Endothelial cell of umbilical vein (primary cell): ENCODE measurements at regions not wholly inside any gene's neighbourhood (a gene's known extent, or its start where the extent isn't known, plus 50 kb on each side); places are given as distances from the start of the nearest gene placed in this dataset.

Source experiments
- BruUV-seq: library from RNA; stranded (reverse); fragments of 400-500 nt; replicated peaks from 2 replicates; lab custom pipeline; 2021; lab: Mats Ljungman, UMichigan
- CTCF ChIA-PET: fragments of 300-600, 350-600 bp; sonication (Branson Sonifier 250); formaldehyde crosslinking; loops from one replicate; lab custom pipeline; 2021; ENCODE audit warnings: antibody characterized with exemption, inconsistent platforms; lab: Charles Lee
- POLR2A ChIA-PET: fragments of 300-600, 350-600 bp; sonication (Branson Sonifier 250); formaldehyde crosslinking; loops from one replicate; lab custom pipeline; 2021; ENCODE audit warnings: antibody characterized with exemption, inconsistent platforms; lab: Charles Lee
- DNase-seq: peaks from one replicate; pipeline ENCODE4 v3.0.0-alpha.2; 2011; ENCODE audit warnings: low read depth, low spot score
- FAIRE-seq: peaks from 2 replicates; lab custom pipeline; 2011; peaks lifted over from hg19 to GRCh38; lab: Jason Lieb, UNC
- H2AFZ ChIP-seq: 2 replicates; pipeline ENCODE4 v1.6.0; 2012; ENCODE audit warnings: low read depth, low read length, control low read depth, inconsistent platforms
- H3K27ac ChIP-seq: 2 replicates; pipeline ENCODE4 v1.5.1; 2011; ENCODE audit warnings: low read depth, mild to moderate bottlenecking, control low read depth, low read length, moderate library complexity; ENCODE audit not compliant: insufficient read depth
- H3K27me3 ChIP-seq, 2 experiments: 2 replicates each; pipeline versions ENCODE4 v1.6.0 to v1.6.1; 2011; ENCODE audit warnings: low read length in 2 of 2, mixed read lengths in 1 of 2; ENCODE audit not compliant: control insufficient read depth in 2 of 2, insufficient read depth in 2 of 2
- H3K36me3 ChIP-seq, 2 experiments: 2 replicates in 1 of 2; 3 replicates in 1 of 2; pipeline ENCODE4 v1.5.1; 2011; ENCODE audit warnings: low read length in 2 of 2, mild to moderate bottlenecking in 1 of 2, moderate library complexity in 1 of 2; ENCODE audit not compliant: control insufficient read depth in 2 of 2, insufficient read depth in 2 of 2; ENCODE audit errors: extremely low read depth in 1 of 2
- H3K4me1 ChIP-seq: 3 replicates; pipeline ENCODE4 v1.5.1; 2011; ENCODE audit warnings: mild to moderate bottlenecking, low read length; ENCODE audit not compliant: control insufficient read depth, insufficient read depth; ENCODE audit errors: extremely low read depth
- H3K4me2 ChIP-seq: 2 replicates; pipeline ENCODE4 v1.6.1; 2011; ENCODE audit warnings: low read length, control low read depth, mixed read lengths; ENCODE audit not compliant: insufficient read depth
- H3K4me3 ChIP-seq, 3 experiments: fragments of 200-600 bp in 1 of 3; sonication (generic), shearing (Covaris generic) in 1 of 3; replicated peaks in 1 of 3; 2 replicates each; pipeline ENCODE4 v1.5.1; 2011 to 2016; ENCODE audit warnings: control low read depth in 3 of 3, low read length in 3 of 3, mild to moderate bottlenecking in 2 of 3, inconsistent platforms in 1 of 3, low read depth in 1 of 3, moderate library complexity in 1 of 3; ENCODE audit not compliant: insufficient read depth in 1 of 3
- H3K79me2 ChIP-seq: 2 replicates; pipeline ENCODE4 v1.6.0; 2012; ENCODE audit warnings: low read length, inconsistent platforms; ENCODE audit not compliant: control insufficient read depth, insufficient read depth
- H3K9ac ChIP-seq: replicated peaks from 2 replicates; pipeline ENCODE3; 2011; ENCODE audit warnings: low read length, control low read depth; ENCODE audit not compliant: insufficient read depth; ENCODE audit errors: extremely low read depth
- H3K9me1 ChIP-seq: replicated peaks from 3 replicates; pipeline ENCODE4 v1.6.0; 2011; ENCODE audit warnings: mild to moderate bottlenecking, low read length; ENCODE audit not compliant: control insufficient read depth, insufficient read depth; ENCODE audit errors: extremely low read depth
- H3K9me3 ChIP-seq: replicated peaks from 2 replicates; pipeline ENCODE4 v1.5.1; 2012; ENCODE audit warnings: low read length, inconsistent platforms; ENCODE audit not compliant: control insufficient read depth, insufficient read depth
- H4K20me1 ChIP-seq: replicated peaks from 2 replicates; pipeline ENCODE3; 2011; ENCODE audit warnings: mild to moderate bottlenecking, low read length; ENCODE audit not compliant: control insufficient read depth, insufficient read depth; ENCODE audit errors: extremely low read depth
- EZH2 ChIP-seq: IDR thresholded peaks from 2 replicates; pipeline ENCODE4 v1.6.1; 2012; ENCODE audit warnings: borderline replicate concordance, low read depth, mild to moderate bottlenecking, moderate library complexity, low read length, inconsistent platforms; ENCODE audit not compliant: severe bottlenecking
- FOS ChIP-seq: IDR thresholded peaks from 2 replicates; pipeline ENCODE4 v1.6.1; 2011; ENCODE audit warnings: mild to moderate bottlenecking, low read length, moderate library complexity, borderline replicate concordance; ENCODE audit not compliant: insufficient read depth
- GATA2 ChIP-seq: IDR thresholded peaks from 2 replicates; pipeline ENCODE4 v1.7.0; 2011; ENCODE audit warnings: low read depth, mild to moderate bottlenecking, moderate library complexity, mixed read lengths, low read length; ENCODE audit not compliant: insufficient read length, insufficient read depth
- JUN ChIP-seq: IDR thresholded peaks from 2 replicates; pipeline ENCODE4 v1.6.1; 2011; ENCODE audit warnings: borderline replicate concordance, low read depth; ENCODE audit not compliant: insufficient read length, insufficient read depth
- MYC ChIP-seq: IDR thresholded peaks from one replicate; pipeline ENCODE4 v1.6.1; 2011; ENCODE audit warnings: mild to moderate bottlenecking, low read depth, low read length
- POLR2A ChIP-seq: IDR thresholded peaks from 2 replicates; pipeline ENCODE4 v1.6.1; 2012; ENCODE audit warnings: low read depth, mild to moderate bottlenecking, control low read depth, low read length
- POLR2AphosphoS5 ChIP-seq: IDR thresholded peaks from 2 replicates; pipeline ENCODE4 v1.6.1; 2012; ENCODE audit warnings: low read depth, mild to moderate bottlenecking, control low read depth, low read length, moderate library complexity; ENCODE audit not compliant: insufficient read depth
- dilution Hi-C: fragments of 300-500 bp; cut with MboI; formaldehyde crosslinking; loops from one replicate; pipeline ENCODE4 v1.15.0; 2019; ENCODE audit warnings: low sequenced_read_pairs; ENCODE audit not compliant: extremely low pct_ligation_motif_present
- intact Hi-C: fragments of 100-400 bp; cut with micrococcal nuclease; formaldehyde crosslinking; loops from one replicate; pipeline ENCODE4 v1.10.0; 2022
- TF ChIP-seq, protein P1 (sequence below), 2 donors: IDR thresholded peaks; 1 replicate in 1 of 2; 2 replicates in 1 of 2; pipeline ENCODE4 v1.5.1; 2011; ENCODE audit warnings: low read length in 2 of 2, mild to moderate bottlenecking in 2 of 2, moderate library complexity in 2 of 2, control low read depth in 1 of 2, inconsistent platforms in 1 of 2, low read depth in 1 of 2; ENCODE audit not compliant: insufficient read depth in 1 of 2; ENCODE audit errors: extremely low read depth in 1 of 2
- TF ChIP-seq, protein P2 (sequence below): IDR thresholded peaks from 2 replicates; pipeline ENCODE4 v1.6.1; 2011; ENCODE audit not compliant: insufficient read depth, insufficient read length

DNA sequence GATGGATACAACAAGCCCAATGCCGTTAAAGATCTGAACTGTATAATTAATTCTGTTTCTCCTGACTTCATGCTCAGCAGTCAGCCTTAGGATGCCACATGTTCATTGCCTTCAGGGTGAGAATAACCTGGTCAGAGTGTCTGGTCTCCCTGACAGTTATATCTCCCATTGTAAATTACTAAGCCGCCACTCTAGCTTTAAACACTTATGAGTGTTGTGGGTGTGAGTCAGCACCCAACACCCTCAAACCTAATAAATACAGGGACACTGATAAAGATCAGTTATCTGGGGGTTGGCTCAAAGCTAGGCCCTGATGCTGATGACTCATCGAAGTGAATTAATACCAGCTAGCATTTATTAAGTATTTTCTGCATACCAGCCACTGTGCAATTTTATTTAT is 64.9 kb upstream of the DYNLT3 start:
- intact Hi-C loops: no loop called here
- ChIA-PET POLR2A (no interaction called here), CTCF (interaction anchor here (1.0 to 1.6 kb wide), 2 partner anchors 14 to 66 kb away, joined by 3 to 5 read pairs; no protein-coding TSS in a partner anchor)
- no peaks in the 10 kb centered on the region for H3K79me2 ChIP-seq
- H4K20me1 ChIP-seq: no peaks in the 10 kb centered on the region
- FAIRE-seq (peak; percentile 78), DNase-seq (peak; percentile 26)
- H3K9ac ChIP-seq: no peak overlapping the region
- TF ChIP-seq MYC (no peak), JUN (peak; percentile 48), EZH2 (no peak), GATA2 (peak; percentile 94), FOS (peak; percentile 81), POLR2AphosphoS5 (no peak)
- no peaks in the 10 kb centered on the region for H3K36me3 ChIP-seq
- H3K27me3 ChIP-seq: no peaks in the 10 kb centered on the region
- peaks cover 7% of the 10 kb centered on the region for H3K4me1 ChIP-seq
- H3K27ac ChIP-seq: no peak overlapping the region
- H3K9me3 ChIP-seq: no peaks in the 10 kb centered on the region
- H3K4me3 ChIP-seq: no peak overlapping the region
- no peak overlapping the region for H3K4me2 ChIP-seq
- no TSS peak for BruUV-seq
- H3K9me1 ChIP-seq: no peaks in the 10 kb centered on the region
- H2AFZ ChIP-seq: no peak overlapping the region
- dilution Hi-C loops: no loop called here

DNA sequence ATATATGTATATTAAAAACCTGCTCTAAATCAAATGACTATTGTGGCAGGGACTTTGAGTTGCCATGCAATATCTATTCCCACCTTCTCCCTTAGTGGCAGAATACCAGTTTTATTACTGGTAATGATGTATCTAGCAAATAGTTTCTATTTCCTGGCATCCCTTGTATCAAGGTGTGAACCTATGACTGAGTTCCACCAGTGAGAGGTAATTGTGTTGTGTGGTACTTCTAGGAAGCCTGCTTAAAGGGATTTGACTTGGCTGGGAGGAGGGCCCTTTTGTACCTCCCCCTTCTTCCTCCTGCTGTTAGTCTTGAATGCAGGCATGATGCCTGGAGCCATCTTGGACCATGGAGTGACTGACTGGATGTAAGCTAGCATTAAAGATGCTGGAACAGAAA is 65.4 kb upstream of the DYNLT3 start:
- H4K20me1 ChIP-seq: no peaks in the 10 kb centered on the region
- no peak overlapping the region for H3K9ac ChIP-seq
- H3K4me3 ChIP-seq: no peak overlapping the region
- no peaks in the 10 kb centered on the region for H3K27me3 ChIP-seq
- DNase-seq (no peak), FAIRE-seq (peak; percentile 43)
- no peaks in the 10 kb centered on the region for H3K9me1 ChIP-seq
- H3K27ac ChIP-seq: no peak overlapping the region
- H3K9me3 ChIP-seq: no peaks in the 10 kb centered on the region
- ChIA-PET POLR2A (no interaction called here), CTCF (interaction anchor here (1.6 kb wide), 1 partner anchor 14 kb away, joined by 5 read pairs; no protein-coding TSS in a partner anchor)
- no peaks in the 10 kb centered on the region for H3K79me2 ChIP-seq
- TF ChIP-seq MYC: no peak
- TF ChIP-seq FOS: no peak
- no peak for TF ChIP-seq GATA2
- TF ChIP-seq EZH2: no peak
- TF ChIP-seq, protein P1, sequence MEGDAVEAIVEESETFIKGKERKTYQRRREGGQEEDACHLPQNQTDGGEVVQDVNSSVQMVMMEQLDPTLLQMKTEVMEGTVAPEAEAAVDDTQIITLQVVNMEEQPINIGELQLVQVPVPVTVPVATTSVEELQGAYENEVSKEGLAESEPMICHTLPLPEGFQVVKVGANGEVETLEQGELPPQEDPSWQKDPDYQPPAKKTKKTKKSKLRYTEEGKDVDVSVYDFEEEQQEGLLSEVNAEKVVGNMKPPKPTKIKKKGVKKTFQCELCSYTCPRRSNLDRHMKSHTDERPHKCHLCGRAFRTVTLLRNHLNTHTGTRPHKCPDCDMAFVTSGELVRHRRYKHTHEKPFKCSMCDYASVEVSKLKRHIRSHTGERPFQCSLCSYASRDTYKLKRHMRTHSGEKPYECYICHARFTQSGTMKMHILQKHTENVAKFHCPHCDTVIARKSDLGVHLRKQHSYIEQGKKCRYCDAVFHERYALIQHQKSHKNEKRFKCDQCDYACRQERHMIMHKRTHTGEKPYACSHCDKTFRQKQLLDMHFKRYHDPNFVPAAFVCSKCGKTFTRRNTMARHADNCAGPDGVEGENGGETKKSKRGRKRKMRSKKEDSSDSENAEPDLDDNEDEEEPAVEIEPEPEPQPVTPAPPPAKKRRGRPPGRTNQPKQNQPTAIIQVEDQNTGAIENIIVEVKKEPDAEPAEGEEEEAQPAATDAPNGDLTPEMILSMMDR (IDR thresholded peaks at IDR 0.05; ENCODE audit: extremely low read depth in 1 of 2, insufficient read depth in 1 of 2, low read depth in 1 of 2, low read length in 2 of 2): no peak
- no peak for TF ChIP-seq POLR2A
- TF ChIP-seq, protein P2, sequence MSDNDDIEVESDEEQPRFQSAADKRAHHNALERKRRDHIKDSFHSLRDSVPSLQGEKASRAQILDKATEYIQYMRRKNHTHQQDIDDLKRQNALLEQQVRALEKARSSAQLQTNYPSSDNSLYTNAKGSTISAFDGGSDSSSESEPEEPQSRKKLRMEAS: no peak
- TF ChIP-seq POLR2AphosphoS5: no peak
- TF ChIP-seq JUN: no peak
- BruUV-seq: no TSS peak
- H3K4me1 ChIP-seq: peaks cover 7% of the 10 kb centered on the region
- H3K36me3 ChIP-seq: no peaks in the 10 kb centered on the region
- intact Hi-C loops (no loop called here), dilution Hi-C loops (no loop called here)
- no peak overlapping the region for H2AFZ ChIP-seq
- no peak overlapping the region for H3K4me2 ChIP-seq
